SW 1271 (cell line): ENCODE measurements at regions not wholly inside any gene's neighbourhood (a gene's known extent, or its start where the extent isn't known, plus 50 kb on each side); places are given as distances from the start of the nearest gene placed in this dataset.
"Not testable (repeated sequence)": the region's sequence is repeated elsewhere in the genome, so short reads cannot be mapped to it uniquely, and the experiment has no call there.

Source experiments
- DNase-seq, 2 experiments: peaks; one replicate each; lab custom pipeline; 2025; lab: John Stamatoyannopoulos, UW

- no peak for DNase-seq
These were observed 62.0 kb downstream of the SKIDA1 start for GRCh38 chr10:21463436-21463835.

- DNase-seq, result no peak
These were observed 67.2 kb downstream of the SKIDA1 start for GRCh38 chr10:21458126-21458871.

DNA sequence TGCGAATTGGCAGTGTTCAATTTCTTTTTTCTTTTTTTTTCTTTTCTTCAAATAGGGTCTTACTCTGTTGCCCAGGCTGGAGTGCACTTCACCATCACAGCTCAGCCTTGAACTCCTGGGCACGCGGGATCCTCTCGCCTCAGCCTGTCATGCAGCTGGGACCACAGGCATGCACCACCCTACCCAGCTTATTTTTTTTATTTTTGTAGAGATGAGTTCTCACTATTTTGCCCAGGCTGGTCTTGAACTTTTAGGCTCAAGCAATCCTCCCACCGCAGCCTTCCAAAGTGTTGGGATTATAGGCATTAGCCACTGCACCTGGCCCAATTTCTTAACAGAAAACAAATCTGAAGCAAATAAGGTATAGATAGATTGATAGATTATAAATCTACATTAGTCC is 69.3 kb downstream of the SKIDA1 start:
- DNase-seq, result no peak

DNA sequence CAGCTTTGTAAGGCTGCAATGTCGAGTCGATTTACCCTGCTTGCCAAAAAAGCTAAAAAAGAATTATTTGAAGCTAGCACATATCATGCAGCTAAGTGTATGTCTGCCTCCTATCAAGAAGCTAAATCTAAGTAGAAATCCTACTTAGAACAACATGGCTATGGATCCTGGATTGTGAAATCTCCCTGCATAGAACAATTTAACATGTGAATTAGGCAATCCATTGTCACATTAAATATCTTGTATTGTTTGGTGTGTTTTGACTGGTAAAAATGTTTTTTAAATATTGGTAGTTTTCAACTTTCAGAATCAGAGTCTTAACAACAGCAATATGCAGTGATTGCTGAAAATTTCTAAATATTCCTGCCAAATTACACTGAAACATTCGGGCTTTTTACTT is 73.3 kb downstream of the SKIDA1 start:
- DNase-seq, result no peak

- DNase-seq, result no peak
These were observed 76.1 kb downstream of the SKIDA1 start for GRCh38 chr10:21449288-21449966.

DNA sequence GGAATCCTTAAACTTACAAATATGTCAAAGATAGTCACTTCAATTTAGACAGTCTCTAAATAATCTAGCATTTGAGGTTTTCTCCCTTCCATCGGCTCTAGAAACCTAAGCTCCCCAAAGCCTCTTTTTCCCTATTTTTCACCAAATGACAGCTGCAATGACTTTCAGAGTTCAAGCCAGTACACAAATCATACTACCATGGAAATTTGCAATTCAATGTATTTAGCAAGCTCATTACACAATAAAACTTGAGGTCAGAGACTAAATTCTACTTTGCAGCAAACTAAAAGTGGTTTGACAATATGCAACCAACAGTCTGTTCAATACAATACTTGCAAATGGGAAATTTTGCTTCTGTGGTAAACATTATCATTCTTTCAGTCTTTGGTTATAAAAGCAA is 80.3 kb downstream of the SKIDA1 start:
- DNase-seq, result no peak

DNA sequence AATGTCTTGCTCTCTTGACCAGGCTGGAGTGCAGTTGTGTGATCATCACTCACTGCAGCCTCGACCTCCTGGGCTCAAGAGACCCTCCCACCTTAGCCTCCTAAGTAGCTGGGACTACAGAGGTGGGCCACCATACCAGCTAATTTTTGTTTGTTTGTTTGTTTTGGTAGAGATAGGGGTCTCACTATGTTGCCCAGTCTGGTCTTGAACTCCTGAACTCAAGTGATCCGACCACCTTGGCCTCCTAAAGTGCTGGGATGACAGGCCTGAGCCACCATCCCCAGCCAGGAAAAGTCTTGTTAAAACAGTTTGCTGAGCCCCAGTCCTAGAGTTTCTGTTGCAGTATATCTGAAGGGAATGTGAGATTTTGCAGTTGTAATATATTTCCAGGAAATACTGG is 83.9 kb downstream of the SKIDA1 start:
- DNase-seq, result no peak

DNA sequence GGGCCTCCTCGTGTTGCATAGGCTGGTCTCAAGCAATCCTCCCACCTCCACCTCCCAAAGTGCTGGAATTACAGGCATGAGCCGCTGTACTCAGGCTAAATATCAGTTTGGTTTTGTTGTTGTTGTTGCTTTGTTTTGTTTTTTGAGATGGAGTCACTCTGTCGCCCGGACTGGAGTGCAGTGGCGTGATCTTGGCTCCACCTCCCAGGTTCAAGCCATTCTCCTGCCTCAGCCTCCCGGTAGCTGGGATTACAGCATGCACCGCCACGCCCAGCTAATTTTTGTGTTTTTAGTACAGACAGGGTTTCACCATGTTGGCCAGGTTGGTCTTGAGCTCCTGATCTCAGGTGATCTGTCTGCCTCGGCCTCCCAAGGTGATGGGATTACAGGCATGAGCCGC is 86.6 kb downstream of the SKIDA1 start:
- DNase-seq, result not testable (repeated sequence)

- no peak for DNase-seq
These were observed 87.6 kb downstream of the SKIDA1 start for GRCh38 chr10:21437770-21438382.

DNA sequence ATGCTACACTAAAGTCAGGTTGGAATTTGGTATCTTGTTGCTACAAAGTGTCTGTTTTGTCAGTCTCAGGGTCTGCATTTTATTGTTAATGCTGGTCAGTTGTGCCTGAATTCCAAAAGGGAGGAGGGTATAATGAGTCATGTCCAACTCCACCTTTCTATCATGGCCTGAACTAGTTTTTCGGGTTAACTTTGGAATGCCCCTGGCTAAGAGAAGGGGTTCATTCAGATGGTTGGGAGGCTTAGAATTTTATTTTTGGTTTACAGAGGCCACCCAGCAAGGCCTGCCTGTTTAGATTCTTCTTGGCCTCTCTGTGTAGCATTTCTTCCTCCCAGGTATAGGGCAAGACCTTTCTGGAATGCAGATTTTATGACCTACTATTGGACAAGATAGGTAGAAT is 93.2 kb downstream of the SKIDA1 start:
- no peak for DNase-seq

DNA sequence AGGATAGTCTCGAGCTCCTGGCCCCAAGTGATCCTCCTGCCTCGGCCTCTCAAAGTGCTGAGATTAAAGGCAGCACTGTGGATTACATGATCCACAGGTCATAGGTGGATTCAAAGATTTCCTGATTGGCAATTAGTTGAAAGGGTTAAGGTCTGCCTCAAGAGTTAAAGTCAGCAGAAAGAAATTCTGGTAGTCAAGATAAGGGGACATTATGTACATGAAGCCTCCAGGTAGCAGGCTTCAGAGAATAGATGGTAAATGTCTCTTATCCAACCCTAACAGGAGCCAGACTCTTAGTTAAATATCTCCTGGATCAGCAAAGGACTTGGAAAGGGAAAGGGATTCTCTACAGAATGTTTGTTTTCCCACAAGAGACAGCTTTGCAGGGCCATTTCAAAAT is 93.7 kb downstream of the SKIDA1 start:
- DNase-seq, result no peak

DNA sequence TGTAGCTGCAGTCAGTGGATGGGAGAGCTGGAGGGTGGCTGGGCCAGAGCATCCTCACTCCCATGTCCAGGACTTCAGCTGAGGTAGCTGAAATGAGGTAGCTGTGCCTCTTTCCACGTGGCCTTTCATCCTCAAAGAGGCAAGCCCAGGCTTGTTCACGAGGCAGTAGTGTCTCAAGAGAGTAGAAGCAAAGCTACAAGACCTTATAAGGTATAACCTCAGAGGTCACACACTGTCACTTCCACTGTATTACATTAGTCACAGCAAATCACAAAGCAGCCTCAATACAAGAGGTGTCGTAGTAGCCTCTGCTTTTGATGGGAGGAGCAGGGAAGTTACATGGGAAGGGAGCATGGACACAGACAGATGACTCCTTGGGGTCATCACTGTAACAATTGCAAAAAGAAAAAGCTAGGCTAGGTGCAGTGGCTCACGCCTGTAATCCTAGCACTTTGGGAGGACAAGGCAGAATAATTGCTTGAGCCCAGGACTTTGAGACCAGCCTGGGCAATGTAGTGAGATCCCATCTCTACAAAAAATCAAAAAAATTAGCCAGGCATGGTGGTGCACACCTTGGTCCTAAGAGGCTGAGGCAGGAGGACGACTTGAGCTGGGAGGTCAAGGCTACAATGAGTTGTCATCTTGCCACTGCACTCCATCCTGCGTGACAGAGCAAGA is 97.5 kb downstream of the SKIDA1 start:
- peak in 1 of 2 experiments; percentile 5 for DNase-seq

GRCh38 chr10:21424459-21424861 is 101.0 kb downstream of the SKIDA1 start:
- DNase-seq, result no peak

DNA sequence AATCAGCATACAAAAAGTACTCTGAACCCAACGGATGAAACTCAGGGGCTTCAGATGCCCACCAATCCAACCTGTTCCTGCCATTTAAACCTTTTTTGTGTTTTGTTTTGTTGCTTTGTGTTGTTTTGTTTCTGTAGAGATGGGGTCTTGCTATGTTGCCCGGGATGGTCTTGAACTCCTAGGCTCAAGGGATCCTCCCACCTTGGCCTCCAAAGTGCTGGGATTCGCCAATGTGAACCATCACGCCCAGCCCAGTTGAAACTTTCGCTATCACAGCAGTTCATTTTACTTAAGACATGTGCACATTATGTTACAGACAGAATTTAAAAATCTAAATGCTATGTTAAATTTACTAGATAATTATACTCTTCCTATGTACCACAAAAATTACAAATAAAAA is 101.6 kb downstream of the SKIDA1 start:
- no peak for DNase-seq

GRCh38 chr10:21423338-21423737 is 102.1 kb downstream of the SKIDA1 start:
- no peak for DNase-seq

GRCh38 chr10:21421794-21422193 is 103.7 kb downstream of the SKIDA1 start:
- no peak for DNase-seq

DNA sequence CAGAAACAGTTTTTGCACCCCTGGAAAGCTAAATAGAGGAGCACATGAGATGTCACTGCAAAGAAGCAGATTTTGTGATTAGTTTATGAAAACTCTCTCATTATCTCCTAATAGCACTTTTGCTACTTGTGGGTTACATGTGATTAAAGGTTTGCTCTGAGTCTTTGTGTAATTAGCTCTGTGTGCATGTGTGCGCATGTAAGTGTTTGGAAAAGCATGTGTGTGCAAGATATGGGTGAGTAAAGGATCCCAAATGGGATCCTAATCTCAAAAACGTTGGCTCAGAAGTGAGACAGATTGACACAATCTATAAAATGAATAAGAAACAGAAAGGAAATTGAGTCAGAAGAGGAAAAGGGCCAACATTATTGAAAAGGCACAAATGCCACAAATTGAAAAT is 104.5 kb downstream of the SKIDA1 start:
- DNase-seq, result no peak

GRCh38 chr10:21418981-21419576 is 106.4 kb downstream of the SKIDA1 start:
- peak in 1 of 2 experiments; percentile 24 for DNase-seq

DNA sequence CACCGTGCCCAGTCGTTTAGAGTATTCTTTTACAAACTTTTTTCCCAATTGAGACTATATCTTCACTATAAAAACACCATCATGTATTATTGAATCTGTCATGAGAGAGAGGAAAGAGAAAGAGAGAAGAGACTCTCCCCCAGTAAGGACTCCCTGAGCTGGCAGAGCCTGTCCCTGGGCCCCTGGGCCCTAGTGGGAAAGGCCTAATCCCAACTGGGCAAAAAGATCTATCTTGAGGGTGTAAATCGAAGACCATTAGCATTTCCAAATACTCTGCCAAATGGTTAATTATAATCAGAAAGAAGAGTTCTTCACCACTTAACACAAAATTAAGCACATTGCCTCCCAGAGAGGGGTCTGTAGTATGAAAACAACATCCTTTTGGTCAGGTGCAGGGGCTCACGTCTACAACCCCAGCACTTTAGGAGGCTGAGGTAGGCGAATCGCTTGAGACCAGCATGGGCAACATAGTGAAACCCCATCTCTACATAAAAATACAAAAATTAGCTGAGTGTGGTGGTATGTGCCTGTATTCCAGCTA is 108.2 kb downstream of the SKIDA1 start:
- no peak for DNase-seq

- no peak for DNase-seq
These were observed 111.8 kb downstream of the SKIDA1 start for GRCh38 chr10:21413680-21414079.

DNA sequence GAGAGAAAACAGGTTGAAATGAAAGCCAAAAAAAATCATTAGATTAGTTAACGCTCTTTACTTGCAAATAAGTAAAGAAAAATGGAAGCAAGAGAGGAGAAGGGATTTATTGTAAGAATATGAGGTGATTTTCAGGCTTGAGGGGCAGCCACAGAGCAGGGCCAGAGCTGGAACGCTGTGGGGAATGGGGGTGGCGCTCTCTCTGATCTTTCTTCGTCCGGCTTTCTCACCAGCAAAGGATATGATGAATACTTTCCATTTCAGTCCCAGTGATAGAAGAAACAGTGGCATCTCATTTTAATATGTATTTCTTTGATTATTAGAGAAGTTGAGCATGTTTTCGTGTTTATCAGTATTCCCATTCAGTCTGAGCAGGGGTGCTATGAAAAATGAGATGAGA is 112.2 kb downstream of the SKIDA1 start:
- no peak for DNase-seq

DNA sequence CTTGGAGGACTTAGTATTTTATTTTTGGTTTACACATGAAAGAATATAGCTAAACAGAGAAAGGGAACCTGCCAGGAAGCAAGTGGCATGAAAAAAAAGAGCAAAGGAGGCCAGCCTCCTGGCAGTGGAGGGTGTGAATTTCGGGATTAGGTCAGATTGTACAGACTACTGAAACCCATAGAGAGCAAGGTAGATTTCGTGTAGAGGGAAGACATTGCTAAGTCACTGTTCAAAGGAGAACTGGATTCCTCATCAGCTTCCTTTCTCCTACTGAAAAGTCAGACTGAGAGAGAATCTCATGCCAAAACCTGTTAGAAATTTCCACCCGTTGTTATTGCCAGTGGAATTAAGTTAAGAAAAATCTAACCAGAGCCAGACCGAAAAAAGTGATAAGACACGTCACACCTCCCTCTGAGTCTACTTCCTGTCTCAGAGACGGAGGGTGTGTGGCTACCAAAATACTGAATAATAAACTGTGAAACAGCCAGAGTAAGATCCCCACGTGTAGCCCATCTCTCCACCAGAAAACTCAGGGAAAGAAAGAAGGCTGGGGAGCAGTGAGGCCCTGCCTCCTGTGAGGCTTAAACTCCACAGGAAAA is 118.8 kb downstream of the SKIDA1 start:
- no peak for DNase-seq
